ENCODE measurements at regions not wholly inside any gene's neighbourhood (a gene's known extent, or its start where the extent isn't known, plus 50 kb on each side); places are given as distances from the start of the nearest gene placed in this dataset.

- Histone ChIP-seq H2BK120ac (ENCODE audit: low read depth, low read length, poor library complexity, severe bottlenecking) (no peak overlapping the region), H3K23ac (ENCODE audit: insufficient read length, low read depth, low read length) (no peak overlapping the region), H3K79me2 (ENCODE audit: insufficient read depth, low read length) (no peaks in the 10 kb centered on the region), H4K20me1 (ENCODE audit: control insufficient read depth, insufficient read depth, insufficient read length) (no peaks in the 10 kb centered on the region), H2BK15ac (ENCODE audit: low read depth, low read length) (no peak overlapping the region), H3K18ac (ENCODE audit: insufficient read length, low read depth, low read length) (no peak overlapping the region), H2BK5ac (ENCODE audit: insufficient read length, low read length) (no peak overlapping the region), H3K14ac (ENCODE audit: insufficient read depth, low read length) (no peak overlapping the region), H3T11ph (ENCODE audit: low read length) (no peak overlapping the region), H2BK12ac (ENCODE audit: insufficient read length, low read depth, low read length) (no peak overlapping the region), H3K56ac (ENCODE audit: insufficient read length, low read depth, low read length) (no peak overlapping the region), H3K79me1 (ENCODE audit: insufficient read depth, low read depth, low read length, poor library complexity, severe bottlenecking) (no peaks in the 10 kb centered on the region), H3K27me3 (ENCODE audit: insufficient read depth, low read length) (no peaks in the 10 kb centered on the region), H3K4me2 (ENCODE audit: insufficient read depth, insufficient read length, low read length) (no peak overlapping the region), H2BK20ac (ENCODE audit: low read depth, low read length, poor library complexity, severe bottlenecking) (no peak overlapping the region), H4K8ac (replicated peaks; ENCODE audit: insufficient read length, low read depth, low read length) (no peak overlapping the region), H3K23me2 (ENCODE audit: insufficient read length, low read depth, low read length, poor library complexity, severe bottlenecking) (no peaks in the 10 kb centered on the region), H2AK5ac (ENCODE audit: insufficient read length, low read length) (no peak overlapping the region), H3K4me1 (ENCODE audit: insufficient read depth, low read length) (peaks cover 17% of the 10 kb centered on the region), H2AFZ (ENCODE audit: low read length) (no peak overlapping the region), H4K91ac (ENCODE audit: insufficient read length, low read depth, low read length) (no peak overlapping the region), H3K4ac (ENCODE audit: low read depth, low read length) (no peak overlapping the region), H4K5ac (ENCODE audit: insufficient read length, low read depth, low read length) (no peak overlapping the region), H3K9me3 (ENCODE audit: control insufficient read depth, low read depth, low read length) (no peaks in the 10 kb centered on the region), H3K9ac (ENCODE audit: extremely low read depth, insufficient read length, low read length) (no peak overlapping the region), H3K27ac (ENCODE audit: insufficient read length, low read depth, low read length) (no peak overlapping the region)
- TF ChIP-seq CTCF (conservative IDR thresholded peaks at IDR 0.05), result no peak; the same call in 2 of the 3 replicates
- no CpG with 5 or more reads among the region's 1 CpG for WGBS (ENCODE audit: extremely low coverage, insufficient read length, low lambda C conversion rate)
- H3K4me1 Mint-ChIP-seq, result peaks cover 54 to 56% of the 10 kb centered on the region in 2 experiments
- no peak for DNase-seq
- H3K9me3 Mint-ChIP-seq, result no peaks in the 10 kb centered on the region
- H3K4me3 Mint-ChIP-seq, result no peak overlapping the region
- H3K36me3 Mint-ChIP-seq (ENCODE audit: insufficient read depth in 1 of 3, low read depth in 3 of 3), result no peaks in the 10 kb centered on the region
- H3K27ac Mint-ChIP-seq, result peak overlapping the region in 1 of 3 experiments; percentile 58; a peak in 1 of 7 replicates
- no peaks in the 10 kb centered on the region for H3K27me3 Mint-ChIP-seq (ENCODE audit: low read depth)
These were observed 155.9 kb upstream of the ZNF217 start for GRCh38 chr20:53749499-53749898.
